Astrocyte (in vitro differentiated cells and primary cell): ENCODE measurements at regions not wholly inside any gene's neighbourhood (a gene's known extent, or its start where the extent isn't known, plus 50 kb on each side); places are given as distances from the start of the nearest gene placed in this dataset.

Experiments
- DNase-seq: peaks from one replicate; pipeline ENCODE4 v3.0.0-alpha.2; 2010; ENCODE audit warnings: low read depth
- FAIRE-seq: peaks from 2 replicates; lab custom pipeline; 2011; peaks lifted over from hg19 to GRCh38; lab: Jason Lieb, UNC
- H2AFZ ChIP-seq: 2 replicates; pipeline ENCODE4 v1.6.0; 2012; ENCODE audit warnings: low read depth, low read length, inconsistent platforms
- H3K27ac ChIP-seq: 2 replicates; pipeline ENCODE4 v1.5.1; 2011; ENCODE audit warnings: low read depth, low read length, inconsistent platforms
- H3K27me3 ChIP-seq: 2 replicates; pipeline ENCODE4 v1.6.0; 2011; ENCODE audit warnings: low read length, inconsistent platforms; ENCODE audit not compliant: insufficient read depth
- H3K36me3 ChIP-seq: 2 replicates; pipeline ENCODE4 v1.5.1; 2011; ENCODE audit warnings: low read length, inconsistent platforms; ENCODE audit not compliant: insufficient read depth
- H3K4me1 ChIP-seq: 2 replicates; pipeline ENCODE4 v1.5.1; 2011; ENCODE audit warnings: low read length, inconsistent platforms; ENCODE audit not compliant: insufficient read depth
- H3K4me2 ChIP-seq: 2 replicates; pipeline ENCODE4 v1.6.0; 2012; ENCODE audit warnings: low read length, inconsistent platforms
- H3K4me3 ChIP-seq: 2 replicates; pipeline ENCODE4 v1.5.1; 2011; ENCODE audit warnings: low read depth, mild to moderate bottlenecking, low read length, inconsistent platforms; ENCODE audit not compliant: insufficient read depth
- H3K79me2 ChIP-seq: 2 replicates; pipeline ENCODE4 v1.6.0; 2012; ENCODE audit warnings: mild to moderate bottlenecking, low read length, inconsistent platforms; ENCODE audit not compliant: insufficient read depth
- H3K9ac ChIP-seq: 2 replicates; pipeline ENCODE4 v1.6.0; 2012; ENCODE audit warnings: mild to moderate bottlenecking, low read length, inconsistent platforms
- H3K9me3 ChIP-seq: 2 replicates; pipeline ENCODE4 v1.5.1; 2012; ENCODE audit warnings: low read depth, mild to moderate bottlenecking, low read length, inconsistent platforms; ENCODE audit not compliant: insufficient read depth
- H4K20me1 ChIP-seq: 2 replicates; pipeline ENCODE4 v1.6.0; 2012; ENCODE audit warnings: low read length, inconsistent platforms; ENCODE audit not compliant: insufficient read depth
- H3K27ac Mint-ChIP-seq: one replicate; pipeline ENCODE4 v1.8.0; 2021; ENCODE audit warnings: mild to moderate bottlenecking, mixed read lengths; ENCODE audit not compliant: unreplicated experiment
- H3K27me3 Mint-ChIP-seq: one replicate; pipeline ENCODE4 v1.8.0; 2021; ENCODE audit warnings: low read depth, mixed read lengths; ENCODE audit not compliant: unreplicated experiment
- H3K36me3 Mint-ChIP-seq: one replicate; pipeline ENCODE4 v1.8.0; 2021; ENCODE audit warnings: low read depth, mixed read lengths; ENCODE audit not compliant: unreplicated experiment
- H3K4me1 Mint-ChIP-seq: one replicate; pipeline ENCODE4 v1.8.0; 2021; ENCODE audit warnings: low read depth, mixed read lengths; ENCODE audit not compliant: unreplicated experiment
- H3K4me3 Mint-ChIP-seq: one replicate; pipeline ENCODE4 v1.8.0; 2021; ENCODE audit warnings: mild to moderate bottlenecking, moderate library complexity, mixed read lengths; ENCODE audit not compliant: unreplicated experiment
- H3K9me3 Mint-ChIP-seq: one replicate; pipeline ENCODE4 v1.8.0; 2021; ENCODE audit warnings: mild to moderate bottlenecking, mixed read lengths; ENCODE audit not compliant: unreplicated experiment
- EZH2 ChIP-seq: IDR thresholded peaks from 2 replicates; pipeline ENCODE4 v1.6.1; 2012; ENCODE audit warnings: mild to moderate bottlenecking, low read length, inconsistent platforms; ENCODE audit not compliant: insufficient read depth
- TF ChIP-seq, protein P1 (sequence below): IDR thresholded peaks from 2 replicates; pipeline ENCODE4 v1.5.1; 2011; ENCODE audit warnings: low read depth, mild to moderate bottlenecking, inconsistent platforms, low read length, moderate library complexity; ENCODE audit not compliant: insufficient read depth

DNA sequence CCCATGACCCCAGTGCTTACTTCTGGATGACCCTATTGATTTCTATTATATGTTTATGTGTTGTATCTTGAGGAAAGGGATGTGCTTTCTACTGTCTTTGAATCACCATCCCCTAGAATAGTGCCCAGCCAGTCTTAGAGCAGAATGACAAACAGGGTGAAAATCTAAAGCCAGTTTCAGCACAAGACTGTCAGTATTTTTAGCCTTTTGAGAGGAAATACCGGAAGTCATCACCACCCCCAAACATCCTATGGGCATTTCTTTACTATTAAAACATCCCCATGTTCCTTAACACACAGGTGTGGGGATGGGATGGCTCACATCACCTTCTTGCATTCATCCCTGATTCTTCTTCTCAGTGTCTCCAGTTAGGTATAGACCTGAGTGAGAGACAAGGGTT lies 52.1 kb upstream of the UBE2L5 start:
- no peak for TF ChIP-seq EZH2
- TF ChIP-seq, protein P1, sequence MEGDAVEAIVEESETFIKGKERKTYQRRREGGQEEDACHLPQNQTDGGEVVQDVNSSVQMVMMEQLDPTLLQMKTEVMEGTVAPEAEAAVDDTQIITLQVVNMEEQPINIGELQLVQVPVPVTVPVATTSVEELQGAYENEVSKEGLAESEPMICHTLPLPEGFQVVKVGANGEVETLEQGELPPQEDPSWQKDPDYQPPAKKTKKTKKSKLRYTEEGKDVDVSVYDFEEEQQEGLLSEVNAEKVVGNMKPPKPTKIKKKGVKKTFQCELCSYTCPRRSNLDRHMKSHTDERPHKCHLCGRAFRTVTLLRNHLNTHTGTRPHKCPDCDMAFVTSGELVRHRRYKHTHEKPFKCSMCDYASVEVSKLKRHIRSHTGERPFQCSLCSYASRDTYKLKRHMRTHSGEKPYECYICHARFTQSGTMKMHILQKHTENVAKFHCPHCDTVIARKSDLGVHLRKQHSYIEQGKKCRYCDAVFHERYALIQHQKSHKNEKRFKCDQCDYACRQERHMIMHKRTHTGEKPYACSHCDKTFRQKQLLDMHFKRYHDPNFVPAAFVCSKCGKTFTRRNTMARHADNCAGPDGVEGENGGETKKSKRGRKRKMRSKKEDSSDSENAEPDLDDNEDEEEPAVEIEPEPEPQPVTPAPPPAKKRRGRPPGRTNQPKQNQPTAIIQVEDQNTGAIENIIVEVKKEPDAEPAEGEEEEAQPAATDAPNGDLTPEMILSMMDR = no peak
- Histone ChIP-seq H4K20me1 (no peaks in the 10 kb centered on the region), H3K4me3 (no peak overlapping the region), H2AFZ (no peak overlapping the region), H3K9ac (no peak overlapping the region), H3K4me2 (no peak overlapping the region), H3K27me3 (no peaks in the 10 kb centered on the region), H3K27ac (no peak overlapping the region), H3K9me3 (no peaks in the 10 kb centered on the region), H3K4me1 (peaks cover 3% of the 10 kb centered on the region), H3K79me2 (no peaks in the 10 kb centered on the region), H3K36me3 (no peaks in the 10 kb centered on the region)
- H3K27ac Mint-ChIP-seq = no peak overlapping the region
- FAIRE-seq (no peak), DNase-seq (no peak)
- H3K36me3 Mint-ChIP-seq = no peaks in the 10 kb centered on the region
- peaks cover 3% of the 10 kb centered on the region for H3K27me3 Mint-ChIP-seq
- peaks cover 12% of the 10 kb centered on the region for H3K4me1 Mint-ChIP-seq
- H3K9me3 Mint-ChIP-seq = no peaks in the 10 kb centered on the region
- no peak overlapping the region for H3K4me3 Mint-ChIP-seq

DNA sequence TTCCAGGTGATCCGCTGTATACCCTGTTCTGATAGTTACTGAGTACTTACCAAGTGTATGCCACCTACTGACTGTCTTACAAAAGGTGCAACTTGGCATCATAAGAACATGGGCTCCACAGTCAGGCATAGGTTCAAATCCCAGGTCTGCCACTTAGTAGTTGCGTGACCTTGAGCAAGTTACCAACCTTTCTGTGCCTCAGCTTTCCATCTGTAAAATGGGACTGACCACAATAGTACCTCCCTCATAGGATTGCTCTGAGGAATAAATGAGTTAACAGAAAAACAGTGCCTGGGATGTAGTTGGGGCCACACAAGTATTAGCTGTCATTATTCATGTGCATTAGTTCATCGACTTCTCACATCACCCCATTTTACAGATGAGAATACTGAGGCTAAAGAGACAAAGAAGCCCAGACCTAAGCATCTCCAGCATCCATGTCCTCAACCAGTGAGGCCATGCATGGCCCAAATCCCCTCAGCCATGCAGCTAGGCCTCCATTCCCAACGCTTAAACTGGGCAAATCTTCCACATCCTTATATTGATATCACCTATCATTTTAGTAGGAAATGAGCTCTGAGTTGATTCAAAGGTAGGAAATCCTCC lies 51.3 kb upstream of the UBE2L5 start:
- Mint-ChIP-seq H3K4me3 (no peak overlapping the region), H3K27ac (no peak overlapping the region), H3K27me3 (peaks cover 8% of the 10 kb centered on the region), H3K4me1 (peaks cover 9% of the 10 kb centered on the region), H3K36me3 (no peaks in the 10 kb centered on the region), H3K9me3 (no peaks in the 10 kb centered on the region)
- Histone ChIP-seq H3K4me1 (peaks cover 3% of the 10 kb centered on the region), H3K9me3 (no peaks in the 10 kb centered on the region), H3K9ac (no peak overlapping the region), H3K27ac (no peak overlapping the region), H3K27me3 (no peaks in the 10 kb centered on the region), H3K36me3 (no peaks in the 10 kb centered on the region), H2AFZ (no peak overlapping the region), H3K79me2 (no peaks in the 10 kb centered on the region), H3K4me2 (no peak overlapping the region), H4K20me1 (no peaks in the 10 kb centered on the region), H3K4me3 (no peak overlapping the region)
- DNase-seq (no peak), FAIRE-seq (peak; percentile 23)
- no peak for TF ChIP-seq EZH2
- TF ChIP-seq, protein P1 = no peak

DNA sequence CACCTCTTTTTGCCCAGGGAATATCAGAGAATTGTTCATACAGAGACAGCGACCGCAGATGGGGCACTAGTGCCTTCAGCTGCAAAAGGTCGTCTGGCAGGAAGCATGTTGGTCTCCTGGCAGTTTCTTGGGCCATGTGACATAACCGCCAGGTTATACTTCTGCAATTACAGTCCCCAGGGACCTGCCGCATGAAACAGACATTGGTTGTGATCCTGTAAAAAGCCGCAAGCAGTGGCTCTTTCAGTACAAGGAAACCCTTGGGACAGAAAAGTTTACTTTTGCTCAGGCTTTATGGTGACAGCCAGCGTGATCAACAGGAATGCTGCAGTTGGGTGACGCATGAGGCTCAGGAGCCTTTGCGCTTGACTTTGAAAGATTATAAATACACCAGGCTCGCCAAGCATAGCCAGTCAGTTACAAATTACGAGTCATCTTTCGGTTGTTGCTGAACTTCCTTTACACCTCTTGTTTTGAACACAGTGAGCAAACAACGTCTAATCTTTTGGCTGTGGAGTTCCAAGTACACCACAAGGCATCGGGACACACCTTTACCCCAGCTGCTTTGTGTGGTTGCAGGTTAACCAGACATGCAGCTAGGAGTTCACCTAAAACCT lies 50.5 kb upstream of the UBE2L5 start:
- peak; percentile 58 for DNase-seq
- no peak overlapping the region for H3K4me3 ChIP-seq
- H3K79me2 ChIP-seq = no peaks in the 10 kb centered on the region
- no peaks in the 10 kb centered on the region for H3K27me3 ChIP-seq
- H3K4me3 Mint-ChIP-seq = no peak overlapping the region
- no peak overlapping the region for H3K9ac ChIP-seq
- TF ChIP-seq, protein P1 = no peak
- TF ChIP-seq EZH2 = no peak
- H3K27ac ChIP-seq = no peak overlapping the region
- H3K4me1 Mint-ChIP-seq = peaks cover 9% of the 10 kb centered on the region
- no peak for FAIRE-seq
- no peaks in the 10 kb centered on the region for H4K20me1 ChIP-seq
- H3K36me3 ChIP-seq = no peaks in the 10 kb centered on the region
- peaks cover 3% of the 10 kb centered on the region for H3K4me1 ChIP-seq
- H3K9me3 ChIP-seq = no peaks in the 10 kb centered on the region
- peak overlapping the region; percentile 55 for H3K4me2 ChIP-seq
- H3K36me3 Mint-ChIP-seq = no peaks in the 10 kb centered on the region
- no peak overlapping the region for H3K27ac Mint-ChIP-seq
- no peaks in the 10 kb centered on the region for H3K9me3 Mint-ChIP-seq
- peaks cover 10% of the 10 kb centered on the region for H3K27me3 Mint-ChIP-seq
- peak overlapping the region; percentile 7 for H2AFZ ChIP-seq
